ENCODE measurements at regions not wholly inside any gene's neighbourhood (a gene's known extent, or its start where the extent isn't known, plus 50 kb on each side); places are given as distances from the start of the nearest gene placed in this dataset.
"Not testable (repeated sequence)": the region's sequence is repeated elsewhere in the genome, so short reads cannot be mapped to it uniquely, and the experiment has no call there.

- Mint-ChIP-seq H3K27ac (no peak overlapping the region), H3K27me3 (no peaks in the 10 kb centered on the region), H3K4me1 (no peaks in the 10 kb centered on the region), H3K4me3 (no peak overlapping the region), H3K9me3 (peaks cover 13% of the 10 kb centered on the region), H3K36me3 (ENCODE audit: low read depth) (no peaks in the 10 kb centered on the region)
- TF ChIP-seq CTCF (IDR thresholded peaks at IDR 0.05) = no peak
- no peak for DNase-seq
- intact Hi-C loops (cut with micrococcal nuclease) = no loop called here
- CTCF ChIA-PET = interaction anchor here (0.6 kb wide), 1 partner anchor 16 kb away, joined by 3 read pairs; no protein-coding TSS in a partner anchor
- no peak for ATAC-seq (ENCODE audit: low read depth)
- POLR2A ChIA-PET = no interaction called here
Measured at GRCh38 chr13:83667606-83668005, 214.7 kb downstream of the SLITRK1 start.

GRCh38 chr13:83666141-83666540 is 216.1 kb downstream of the SLITRK1 start:
- POLR2A ChIA-PET = no interaction called here
- TF ChIP-seq CTCF (IDR thresholded peaks at IDR 0.05) = no peak
- Mint-ChIP-seq H3K27ac (no peak overlapping the region), H3K4me1 (no peaks in the 10 kb centered on the region), H3K36me3 (ENCODE audit: low read depth) (no peaks in the 10 kb centered on the region), H3K4me3 (no peak overlapping the region), H3K27me3 (no peaks in the 10 kb centered on the region), H3K9me3 (peaks cover 14% of the 10 kb centered on the region)
- CTCF ChIA-PET = no interaction called here
- DNase-seq (no peak), ATAC-seq (ENCODE audit: low read depth) (no peak)
- intact Hi-C loops (cut with micrococcal nuclease) = no loop called here

- Mint-ChIP-seq H3K27ac (no peak overlapping the region), H3K4me3 (no peak overlapping the region), H3K27me3 (no peaks in the 10 kb centered on the region), H3K4me1 (no peaks in the 10 kb centered on the region), H3K36me3 (ENCODE audit: low read depth) (no peaks in the 10 kb centered on the region), H3K9me3 (peaks cover 7% of the 10 kb centered on the region)
- intact Hi-C loops (cut with micrococcal nuclease) = no loop called here
- no peak for TF ChIP-seq CTCF (IDR thresholded peaks at IDR 0.05)
- ChIA-PET POLR2A (no interaction called here), CTCF (no interaction called here)
- DNase-seq (no peak), ATAC-seq (ENCODE audit: low read depth) (no peak)
Measured at GRCh38 chr13:83657281-83657680, 225.0 kb downstream of the SLITRK1 start.

- ATAC-seq (ENCODE audit: low read depth); H3K4me3 Mint-ChIP-seq: not testable (repeated sequence)
Measured at GRCh38 chr13:83642617-83643016, 239.7 kb downstream of the SLITRK1 start.

GRCh38 chr13:83634601-83635000 is 247.7 kb downstream of the SLITRK1 start:
- no peak for TF ChIP-seq CTCF (IDR thresholded peaks at IDR 0.05)
- no peaks in the 10 kb centered on the region for H3K27me3 Mint-ChIP-seq
- POLR2A ChIA-PET = no interaction called here
- no peak overlapping the region for H3K4me3 Mint-ChIP-seq
- intact Hi-C loops (cut with micrococcal nuclease) = no loop called here
- CTCF ChIA-PET = no interaction called here
- H3K27ac Mint-ChIP-seq = no peak overlapping the region
- H3K4me1 Mint-ChIP-seq = no peaks in the 10 kb centered on the region
- no peak for ATAC-seq (ENCODE audit: low read depth)
- peaks cover 8% of the 10 kb centered on the region for H3K9me3 Mint-ChIP-seq
- H3K36me3 Mint-ChIP-seq (ENCODE audit: low read depth) = no peaks in the 10 kb centered on the region
- no peak for DNase-seq

More at GRCh38 chr13:83642617-83643016, 239.7 kb downstream of the SLITRK1 start:
- peaks cover 17% of the 10 kb centered on the region for H3K9me3 Mint-ChIP-seq
- H3K27ac Mint-ChIP-seq; DNase-seq; POLR2A ChIA-PET; CTCF ChIA-PET; H3K36me3 Mint-ChIP-seq (ENCODE audit: low read depth); H3K4me1 Mint-ChIP-seq; H3K27me3 Mint-ChIP-seq; intact Hi-C loops (cut with micrococcal nuclease): not testable (repeated sequence)

- H3K27me3 Mint-ChIP-seq = no peaks in the 10 kb centered on the region
- no peak overlapping the region for H3K4me3 Mint-ChIP-seq
- no peak for DNase-seq
- H3K36me3 Mint-ChIP-seq (ENCODE audit: low read depth) = no peaks in the 10 kb centered on the region
- no peaks in the 10 kb centered on the region for H3K4me1 Mint-ChIP-seq
- TF ChIP-seq CTCF (IDR thresholded peaks at IDR 0.05) = no peak
- H3K9me3 Mint-ChIP-seq = peaks cover 3% of the 10 kb centered on the region
- no peak for ATAC-seq (ENCODE audit: low read depth)
- POLR2A ChIA-PET = no interaction called here
- H3K27ac Mint-ChIP-seq = no peak overlapping the region
- intact Hi-C loops (cut with micrococcal nuclease) = no loop called here
- CTCF ChIA-PET = no interaction called here
Measured at GRCh38 chr13:83633746-83634145, 248.5 kb downstream of the SLITRK1 start.
